Motor neuron (in vitro differentiated cells): ENCODE measurements at regions not wholly inside any gene's neighbourhood (a gene's known extent, or its start where the extent isn't known, plus 50 kb on each side); places are given as distances from the start of the nearest gene placed in this dataset.
"Not testable (repeated sequence)": the region's sequence is repeated elsewhere in the genome, so short reads cannot be mapped to it uniquely, and the experiment has no call there.

Source experiments
- ATAC-seq, 8 experiments: fragments of 200-7000 bp; cut with Tn5 transposase; replicated peaks in 6 of 8; 2 replicates each; pipeline ENCODE4 v1.8.0; 2021; ENCODE audit warnings: mild to moderate bottlenecking in 8 of 8, moderate library complexity in 8 of 8
- H3K27ac ChIP-seq, 2 donors: fragments of 250-450 bp; sonication (Bioruptor Pico); 2 replicates each; pipeline ENCODE4 v1.9.0; 2021; ENCODE audit warnings: antibody characterized with exemption in 2 of 2, mild to moderate bottlenecking in 2 of 2, moderate library complexity in 1 of 2
- H3K4me1 ChIP-seq, 2 donors: fragments of 250-450 bp; sonication (Bioruptor Pico); replicated peaks in 1 of 2; 2 replicates each; pipeline ENCODE4 v1.6.1; 2021; ENCODE audit warnings: antibody characterized with exemption in 2 of 2, mild to moderate bottlenecking in 2 of 2, moderate library complexity in 1 of 2
- H3K4me3 ChIP-seq, 5 donors: fragments of 250-450 bp; sonication (Bioruptor Pico); 2 replicates each; pipeline ENCODE4 v1.9.0; 2021; ENCODE audit warnings: antibody characterized with exemption in 5 of 5, mild to moderate bottlenecking in 5 of 5, moderate library complexity in 4 of 5
- WGBS, 10 experiments: fragments of 450-650 bp; shearing (Covaris generic); methylation state at CpG; one replicate each; pipeline ENCODE4 v1.0.0; 2022; 5-methylcytosine and 5-hydroxymethylcytosine counted together
- in situ Hi-C, 9 experiments: fragments of 400-800 bp; cut with MboI; loops; one replicate each; pipeline ENCODE4 v1.15.0; 2021; ENCODE audit warnings: low sequenced_read_pairs in 9 of 9, low pct_unique_long_range_greater_than_20kb in 2 of 9; ENCODE audit not compliant: unreplicated experiment in 9 of 9

DNA sequence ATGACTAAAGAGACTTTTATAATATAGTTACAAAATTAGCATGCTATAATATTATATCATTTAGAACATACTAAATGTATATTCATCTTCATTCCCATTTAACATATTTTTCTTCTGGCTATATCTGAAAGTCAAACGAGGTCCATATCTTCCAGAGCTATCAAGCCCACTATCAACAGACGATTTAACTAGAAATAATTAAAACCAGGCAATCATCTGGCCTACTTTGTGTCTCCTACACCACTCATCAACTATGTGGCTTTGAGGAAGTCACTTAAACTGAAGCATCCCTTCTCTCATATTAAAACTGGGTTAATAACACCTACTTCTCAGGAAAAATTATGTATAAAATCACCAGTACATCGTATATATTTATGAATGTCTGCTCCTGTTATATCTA lies 1330.5 kb upstream of the PABPC4L start:
- in situ Hi-C loops, result no loop called here
- no peak overlapping the region for H3K4me3 ChIP-seq
- no peak for ATAC-seq
- 0 to 100% (median 66%) methylated on average over 1 to 3 of the region's 3 CpGs; no CpG with 5 or more reads in 1 of the 10 experiments for WGBS, 10 experiments
- H3K27ac ChIP-seq, result no peak overlapping the region
- no peaks in the 10 kb centered on the region for H3K4me1 ChIP-seq

- in situ Hi-C loops, result no loop called here
These were observed 1313.7 kb upstream of the PABPC4L start for GRCh38 chr4:135515295-135515694.

DNA sequence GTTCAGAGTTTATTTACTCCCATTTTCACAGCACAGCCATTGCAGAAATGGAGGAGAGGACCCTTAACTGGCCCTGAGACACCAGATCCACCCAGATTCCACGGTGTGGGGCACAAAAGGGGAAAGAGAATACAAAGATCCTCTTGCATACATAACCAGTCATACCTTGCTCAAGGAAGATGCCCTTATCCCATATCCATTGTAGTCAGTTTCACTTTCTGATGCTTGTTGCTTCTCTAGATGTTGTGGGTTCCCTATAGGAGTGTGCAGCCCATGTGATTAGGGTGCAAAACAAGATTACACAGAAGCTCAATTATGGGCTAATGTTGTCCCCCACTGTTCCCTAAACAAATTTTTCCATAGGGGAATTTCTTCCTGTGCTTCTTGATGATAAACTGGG lies 1309.0 kb upstream of the PABPC4L start:
- Histone ChIP-seq H3K4me3 (no peak overlapping the region), H3K4me1 (peaks cover 0 to 4% of the 10 kb centered on the region in 2 donors), H3K27ac (no peak overlapping the region)
- ATAC-seq, result no peak
- 0 to 100% (median 89%) methylated on average over 1 of the region's 1 CpG; no CpG with 5 or more reads in 5 of the 10 experiments for WGBS, 10 experiments
- in situ Hi-C loops, result no loop called here

More at GRCh38 chr4:135515295-135515694, 1313.7 kb upstream of the PABPC4L start:
- peaks cover 0 to 4% of the 10 kb centered on the region in 2 donors for H3K4me1 ChIP-seq
- WGBS, 10 experiments, result 20 to 100% (median 78%) methylated on average over 1 to 3 of the region's 3 CpGs; no CpG with 5 or more reads in 2 of the 10 experiments
- peak in 3 of 8 experiments; percentile 25 to 92 (median 51) for ATAC-seq
- no peak overlapping the region for H3K4me3 ChIP-seq
- no peak overlapping the region for H3K27ac ChIP-seq

GRCh38 chr4:135508006-135508714 lies 1306.6 kb upstream of the PABPC4L start:
- H3K27ac ChIP-seq, result no peak overlapping the region
- in situ Hi-C loops, result no loop called here
- WGBS, 10 experiments, result 15 to 100% (median 78%) methylated on average over 2 to 4 of the region's 4 CpGs; no CpG with 5 or more reads in 1 of the 10 experiments
- H3K4me3 ChIP-seq, result no peak overlapping the region
- ATAC-seq, result no peak
- H3K4me1 ChIP-seq, result no peaks in the 10 kb centered on the region

DNA sequence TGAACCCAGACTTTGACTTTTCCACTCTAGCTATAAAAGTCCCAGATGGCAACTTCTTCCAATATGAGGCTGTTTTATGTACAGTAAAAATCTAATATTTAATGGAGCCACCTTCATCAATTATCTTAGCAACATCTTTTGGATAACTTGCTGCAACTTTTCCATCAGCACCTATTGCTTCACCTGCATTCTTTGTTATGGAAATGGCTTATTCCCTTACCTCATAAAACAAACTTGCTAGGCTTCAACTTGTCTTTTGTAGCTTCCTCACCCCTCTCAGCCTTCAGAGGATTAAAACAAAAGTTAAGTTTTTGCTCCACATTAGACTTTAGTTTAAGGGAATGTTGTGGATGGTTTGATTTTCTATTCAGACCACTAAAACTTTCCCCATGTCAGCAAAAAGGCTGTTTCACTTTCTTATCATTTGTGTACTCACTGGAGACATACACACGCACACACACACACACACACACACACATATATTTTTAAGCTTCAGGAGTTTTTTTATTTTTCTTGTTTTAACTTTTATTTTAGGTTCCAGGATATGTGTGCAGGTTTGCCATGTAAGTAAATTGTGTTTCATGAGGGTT lies 1296.1 kb upstream of the PABPC4L start:
- H3K4me1 ChIP-seq, result no peaks in the 10 kb centered on the region
- no peak overlapping the region for H3K27ac ChIP-seq
- in situ Hi-C loops, result no loop called here
- no peak overlapping the region for H3K4me3 ChIP-seq
- ATAC-seq, result no peak
- WGBS, 10 experiments, result 0 to 100% (median 20%) methylated on average over 1 of the region's 1 CpG; no CpG with 5 or more reads in 1 of the 10 experiments

DNA sequence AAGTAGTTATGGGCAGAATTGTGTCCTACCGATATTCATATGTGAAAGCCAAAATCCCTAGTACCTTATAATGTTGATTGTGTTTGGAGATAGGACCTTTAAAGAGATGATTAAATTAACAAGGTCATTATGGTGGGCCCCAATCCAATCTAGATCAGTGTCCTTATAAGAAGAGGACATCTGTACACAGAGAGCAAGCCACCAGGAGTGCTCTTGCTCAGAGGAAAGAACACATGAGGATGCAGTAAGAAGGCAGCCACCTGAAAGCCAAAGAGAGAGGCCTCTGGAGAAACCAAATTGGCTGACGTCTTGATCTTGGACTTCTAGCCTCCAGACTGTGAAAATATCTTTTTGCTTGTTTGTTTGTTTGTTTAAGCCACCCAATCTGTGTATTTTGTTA lies 1290.8 kb upstream of the PABPC4L start:
- no peak for ATAC-seq
- H3K4me3 ChIP-seq, result no peak overlapping the region
- no peaks in the 10 kb centered on the region for H3K4me1 ChIP-seq
- no peak overlapping the region for H3K27ac ChIP-seq
- in situ Hi-C loops, result no loop called here
- 0 to 100% (median 80%) methylated on average over 1 to 2 of the region's 2 CpGs; no CpG with 5 or more reads in 3 of the 10 experiments for WGBS, 10 experiments

DNA sequence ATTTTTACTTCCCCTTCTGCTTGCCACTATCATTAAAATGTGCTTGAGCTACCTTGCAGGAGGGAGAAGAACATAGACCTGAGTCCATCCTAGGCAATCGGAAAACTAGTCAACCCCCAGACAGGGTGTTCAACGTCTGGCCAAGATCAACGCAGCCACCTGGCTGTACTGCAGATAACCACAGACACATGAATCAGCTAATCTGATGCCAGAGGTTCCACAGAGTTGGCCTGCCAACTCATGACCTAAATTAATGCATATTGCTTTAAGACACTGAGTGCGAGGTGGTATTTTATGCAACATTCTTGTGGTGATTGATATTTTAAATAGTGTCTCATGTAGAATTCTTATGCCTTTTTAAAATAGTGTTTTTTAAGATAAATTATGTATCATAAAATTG lies 1283.8 kb upstream of the PABPC4L start:
- WGBS, 10 experiments, result 13 to 100% (median 69%) methylated on average over 1 to 4 of the region's 4 CpGs; no CpG with 5 or more reads in 4 of the 10 experiments
- Histone ChIP-seq H3K4me3 (no peak overlapping the region), H3K4me1 (no peaks in the 10 kb centered on the region), H3K27ac (no peak overlapping the region)
- in situ Hi-C loops, result no loop called here
- no peak for ATAC-seq

DNA sequence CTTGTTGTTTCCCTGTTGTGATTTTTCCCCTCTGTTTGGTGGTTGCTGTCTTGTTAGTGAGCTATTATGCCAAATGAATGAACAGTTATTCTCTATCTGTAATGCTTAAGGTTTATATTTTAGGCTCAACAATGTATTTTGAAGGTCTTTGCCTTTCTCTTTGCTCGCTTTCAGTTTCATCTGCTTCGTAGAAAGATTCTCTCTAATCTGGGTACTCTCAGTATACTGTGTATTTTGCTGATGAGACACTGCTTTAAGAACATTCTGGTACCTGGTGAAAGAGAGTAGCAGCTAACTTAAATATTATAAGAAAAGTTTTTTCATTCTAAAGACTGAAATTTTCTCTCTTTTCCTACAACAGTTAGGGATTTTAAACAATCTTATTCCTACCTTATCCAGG lies 1274.7 kb upstream of the PABPC4L start:
- no peak overlapping the region for H3K4me3 ChIP-seq
- no peak overlapping the region for H3K27ac ChIP-seq
- no peaks in the 10 kb centered on the region for H3K4me1 ChIP-seq
- in situ Hi-C loops, result no loop called here
- WGBS, 10 experiments, result 0 to 100% (median 75%) methylated on average over 1 to 2 of the region's 2 CpGs; no CpG with 5 or more reads in 1 of the 10 experiments
- ATAC-seq, result no peak

- in situ Hi-C loops, result no loop called here
- 0 to 100% (median 74%) methylated on average over 1 to 7 of the region's 7 CpGs for WGBS, 10 experiments
- no peak overlapping the region for H3K27ac ChIP-seq
- ATAC-seq, result no peak
- no peak overlapping the region for H3K4me3 ChIP-seq
- no peaks in the 10 kb centered on the region for H3K4me1 ChIP-seq
These were observed 1262.7 kb upstream of the PABPC4L start for GRCh38 chr4:135464311-135464710.

DNA sequence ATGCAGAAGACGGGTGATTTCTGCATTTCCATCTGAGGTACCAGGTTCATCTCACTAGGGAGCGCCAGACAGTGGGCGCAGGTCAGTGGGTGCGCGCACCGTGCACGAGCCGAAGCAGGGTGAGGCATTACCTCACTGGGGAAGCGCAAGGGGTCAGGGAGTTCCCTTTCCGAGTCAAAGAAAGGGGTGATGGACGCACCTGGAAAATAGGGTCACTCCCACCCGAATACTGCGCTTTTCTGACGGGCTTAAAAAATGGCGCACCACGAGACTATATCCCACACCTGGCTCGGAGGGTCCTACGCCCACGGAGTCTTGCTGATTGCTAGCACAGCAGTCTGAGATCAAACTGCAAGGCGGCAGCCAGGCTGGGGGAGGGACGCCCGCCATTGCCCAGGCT lies 1246.0 kb upstream of the PABPC4L start:
- ATAC-seq, H3K27ac ChIP-seq, in situ Hi-C loops, H3K4me3 ChIP-seq, H3K4me1 ChIP-seq: not testable (repeated sequence)
- WGBS, 10 experiments, result no CpG with 5 or more reads among the region's 22 CpGs

DNA sequence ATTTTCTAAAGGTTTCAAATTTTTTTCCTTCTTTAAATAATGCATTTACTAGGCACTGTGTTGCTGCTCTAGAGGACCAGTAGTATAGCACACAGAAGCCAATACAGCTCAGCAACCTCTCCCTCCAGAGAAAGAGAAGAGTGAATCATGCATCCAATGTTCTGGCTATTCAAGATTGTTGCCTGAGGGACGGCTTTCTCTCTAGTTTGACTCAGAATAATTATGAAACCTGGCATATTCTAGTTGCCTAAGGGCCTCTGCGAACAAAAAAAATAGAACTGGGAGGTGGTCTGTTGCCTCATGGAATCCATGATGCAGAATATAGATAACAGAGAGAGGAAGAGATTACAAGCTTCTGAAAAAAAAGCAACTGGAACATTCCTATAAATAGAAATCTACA lies 1233.3 kb upstream of the PABPC4L start:
- in situ Hi-C loops, result no loop called here
- 0 to 88% (median 66%) methylated on average over 1 to 2 of the region's 2 CpGs for WGBS, 10 experiments
- no peak overlapping the region for H3K27ac ChIP-seq

GRCh38 chr4:135429528-135429927 lies 1227.9 kb upstream of the PABPC4L start:
- Histone ChIP-seq H3K4me3 (no peak overlapping the region), H3K4me1 (no peaks in the 10 kb centered on the region), H3K27ac (no peak overlapping the region)
- ATAC-seq, result no peak
- in situ Hi-C loops, result no loop called here
- 0 to 100% (median 75%) methylated on average over 1 of the region's 1 CpG; no CpG with 5 or more reads in 1 of the 10 experiments for WGBS, 10 experiments

More for the DNA sequence above, 1233.3 kb upstream of the PABPC4L start:
- no peaks in the 10 kb centered on the region for H3K4me1 ChIP-seq
- peak in 1 of 8 experiments; percentile 83 for ATAC-seq
- no peak overlapping the region for H3K4me3 ChIP-seq

- H3K4me1 ChIP-seq, result no peaks in the 10 kb centered on the region
- ATAC-seq, result no peak
- WGBS, 10 experiments, result 0 to 100% methylated on average over 1 of the region's 1 CpG; no CpG with 5 or more reads in 8 of the 10 experiments
- H3K27ac ChIP-seq, result no peak overlapping the region
- in situ Hi-C loops, result no loop called here
- no peak overlapping the region for H3K4me3 ChIP-seq
These were observed 1216.8 kb upstream of the PABPC4L start for GRCh38 chr4:135418353-135418752.
